Activated CD8-positive, alpha-beta T cell treated with anti-CD3 and anti-CD28 coated beads for 36 hours (primary cell): ENCODE measurements at regions not wholly inside any gene's neighbourhood (a gene's known extent, or its start where the extent isn't known, plus 50 kb on each side); places are given as distances from the start of the nearest gene placed in this dataset.

Experiments used
- ATAC-seq: fragments of 200-7000 bp; cut with Tn5 transposase; one replicate; pipeline ENCODE4 v1.10.0; 2021; ENCODE audit warnings: mild to moderate bottlenecking, moderate library complexity
- CTCF ChIA-PET: fragments of 350-600 bp; sonication (Branson Sonifier 250); formaldehyde crosslinking; loops from one replicate; lab custom pipeline; 2021; ENCODE audit warnings: antibody characterized with exemption; lab: Charles Lee
- POLR2A ChIA-PET: fragments of 350-600 bp; sonication (Branson Sonifier 250); formaldehyde crosslinking; loops from one replicate; lab custom pipeline; 2021; ENCODE audit warnings: antibody characterized with exemption; lab: Charles Lee
- DNase-seq: peaks from one replicate; pipeline ENCODE4 v3.0.0-alpha.2; 2020
- H3K27ac Mint-ChIP-seq: one replicate; pipeline ENCODE4 v1.8.0; 2021; ENCODE audit warnings: mild to moderate bottlenecking, mixed read lengths
- H3K27me3 Mint-ChIP-seq: one replicate; pipeline ENCODE4 v1.8.0; 2021; ENCODE audit warnings: mixed read lengths
- H3K36me3 Mint-ChIP-seq: one replicate; pipeline ENCODE4 v1.8.0; 2021; ENCODE audit warnings: low read depth, mixed read lengths
- H3K4me1 Mint-ChIP-seq: one replicate; pipeline ENCODE4 v1.8.0; 2021; ENCODE audit warnings: low read depth, mixed read lengths
- H3K4me3 Mint-ChIP-seq: one replicate; pipeline ENCODE4 v1.8.0; 2021; ENCODE audit warnings: mild to moderate bottlenecking, moderate library complexity, mixed read lengths
- H3K9me3 Mint-ChIP-seq: one replicate; pipeline ENCODE4 v1.8.0; 2021; ENCODE audit warnings: mixed read lengths
- intact Hi-C: fragments of 100-400 bp; cut with micrococcal nuclease; formaldehyde crosslinking; loops from one replicate; pipeline ENCODE4 v1.10.0; 2022
- TF ChIP-seq, protein P1 (sequence below): fragments of 200-600 bp; IDR thresholded peaks from one replicate; pipeline ENCODE4 v1.8.0; 2022; ENCODE audit warnings: antibody characterized with exemption, mild to moderate bottlenecking

DNA sequence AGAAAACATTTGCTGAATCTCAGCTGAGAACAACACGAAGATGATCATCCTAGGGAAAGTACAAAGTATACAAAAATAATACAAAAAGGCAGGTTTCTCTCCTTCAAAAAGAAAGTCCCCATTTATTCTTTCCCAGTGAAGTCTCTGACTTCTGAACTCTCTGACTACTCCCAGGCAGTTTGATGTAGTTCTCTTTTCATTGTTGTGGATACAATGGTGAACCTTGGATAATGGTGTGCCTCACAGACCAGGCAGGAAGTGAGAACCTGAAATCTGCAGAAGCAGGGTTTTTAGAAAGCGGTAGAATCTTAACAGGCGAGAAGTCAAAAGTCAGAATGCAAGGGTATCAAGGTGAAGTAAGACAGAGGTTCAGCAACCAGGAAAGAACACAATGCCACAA is 150.8 kb upstream of the NRP1 start:
- POLR2A ChIA-PET = no interaction called here

GRCh38 chr10:33484787-33485186 is 150.3 kb upstream of the NRP1 start:
- no peak for ATAC-seq
- Mint-ChIP-seq H3K27ac (no peak overlapping the region), H3K4me1 (peaks cover 5% of the 10 kb centered on the region), H3K4me3 (no peak overlapping the region), H3K27me3 (peaks cover 3% of the 10 kb centered on the region), H3K9me3 (no peaks in the 10 kb centered on the region), H3K36me3 (no peaks in the 10 kb centered on the region)
- POLR2A ChIA-PET = no interaction called here
- CTCF ChIA-PET = no interaction called here
- TF ChIP-seq, protein P1, sequence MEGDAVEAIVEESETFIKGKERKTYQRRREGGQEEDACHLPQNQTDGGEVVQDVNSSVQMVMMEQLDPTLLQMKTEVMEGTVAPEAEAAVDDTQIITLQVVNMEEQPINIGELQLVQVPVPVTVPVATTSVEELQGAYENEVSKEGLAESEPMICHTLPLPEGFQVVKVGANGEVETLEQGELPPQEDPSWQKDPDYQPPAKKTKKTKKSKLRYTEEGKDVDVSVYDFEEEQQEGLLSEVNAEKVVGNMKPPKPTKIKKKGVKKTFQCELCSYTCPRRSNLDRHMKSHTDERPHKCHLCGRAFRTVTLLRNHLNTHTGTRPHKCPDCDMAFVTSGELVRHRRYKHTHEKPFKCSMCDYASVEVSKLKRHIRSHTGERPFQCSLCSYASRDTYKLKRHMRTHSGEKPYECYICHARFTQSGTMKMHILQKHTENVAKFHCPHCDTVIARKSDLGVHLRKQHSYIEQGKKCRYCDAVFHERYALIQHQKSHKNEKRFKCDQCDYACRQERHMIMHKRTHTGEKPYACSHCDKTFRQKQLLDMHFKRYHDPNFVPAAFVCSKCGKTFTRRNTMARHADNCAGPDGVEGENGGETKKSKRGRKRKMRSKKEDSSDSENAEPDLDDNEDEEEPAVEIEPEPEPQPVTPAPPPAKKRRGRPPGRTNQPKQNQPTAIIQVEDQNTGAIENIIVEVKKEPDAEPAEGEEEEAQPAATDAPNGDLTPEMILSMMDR = no peak
- DNase-seq = no peak
- intact Hi-C loops = no loop called here

More for the DNA sequence above, 150.8 kb upstream of the NRP1 start:
- Mint-ChIP-seq H3K4me1 (peaks cover 5% of the 10 kb centered on the region), H3K36me3 (no peaks in the 10 kb centered on the region), H3K27ac (no peak overlapping the region), H3K9me3 (no peaks in the 10 kb centered on the region), H3K27me3 (peaks cover 3% of the 10 kb centered on the region), H3K4me3 (no peak overlapping the region)
- DNase-seq (no peak), ATAC-seq (no peak)
- TF ChIP-seq, protein P1 = no peak
- intact Hi-C loops = no loop called here
- CTCF ChIA-PET = interaction anchor here (1.1 kb wide), 1 partner anchor 1153 kb away, joined by 3 read pairs; no protein-coding TSS in a partner anchor

DNA sequence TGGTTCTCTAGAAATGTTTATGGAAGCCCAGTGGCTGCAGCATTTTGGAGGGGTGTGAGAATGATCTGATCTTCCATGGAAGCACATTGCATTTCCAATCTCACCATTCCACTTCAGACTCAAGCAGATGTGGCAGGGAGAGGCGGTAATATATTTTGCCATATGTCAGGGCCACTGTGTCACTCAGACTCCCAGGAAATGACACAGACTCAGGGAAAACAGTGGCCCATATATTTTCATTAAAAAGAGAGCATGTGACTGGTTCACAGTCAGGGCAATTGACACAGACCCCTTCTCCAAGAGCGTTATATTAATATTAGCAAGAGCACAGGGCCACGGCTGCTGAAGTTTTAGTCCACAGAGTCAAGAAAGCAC is 149.3 kb upstream of the NRP1 start:
- ATAC-seq (no peak), DNase-seq (no peak)
- H3K27ac Mint-ChIP-seq = no peak overlapping the region
- peaks cover 3% of the 10 kb centered on the region for H3K27me3 Mint-ChIP-seq
- no peaks in the 10 kb centered on the region for H3K9me3 Mint-ChIP-seq
- H3K4me3 Mint-ChIP-seq = no peak overlapping the region
- ChIA-PET POLR2A (no interaction called here), CTCF (no interaction called here)
- intact Hi-C loops = no loop called here
- no peaks in the 10 kb centered on the region for H3K36me3 Mint-ChIP-seq
- H3K4me1 Mint-ChIP-seq = peaks cover 5% of the 10 kb centered on the region
- TF ChIP-seq, protein P1 = no peak

DNA sequence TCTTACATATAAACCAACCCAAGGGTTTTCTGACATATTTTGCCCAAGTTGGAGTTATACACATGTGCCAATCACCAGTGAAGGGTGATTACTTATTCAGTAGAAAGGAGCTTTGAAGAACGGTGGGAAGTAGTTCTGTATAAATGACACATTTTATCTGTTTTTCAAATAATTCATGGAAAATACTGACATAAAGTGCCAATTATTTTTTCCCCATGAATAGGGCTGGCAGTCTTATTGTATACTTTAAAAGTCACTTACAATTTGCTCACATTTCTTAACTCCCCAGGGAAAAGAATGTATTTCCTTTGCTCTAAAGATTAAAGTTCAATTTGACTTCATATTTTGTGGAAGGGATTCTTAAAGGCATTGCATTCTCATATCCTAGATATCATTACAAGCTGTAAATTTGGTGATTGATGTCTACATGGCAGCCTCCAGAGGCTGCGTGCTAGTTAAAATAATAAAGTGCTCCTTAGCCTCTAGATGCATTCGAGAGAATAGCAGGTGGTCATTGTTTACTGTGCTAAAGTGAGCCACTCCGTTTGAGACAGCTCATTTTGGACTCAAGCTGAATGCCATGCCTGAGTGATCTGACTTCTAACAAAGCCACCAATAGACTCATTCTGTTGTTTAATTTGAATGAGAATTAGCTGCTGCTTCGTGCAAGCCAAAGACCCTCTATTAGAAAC is 148.8 kb upstream of the NRP1 start:
- H3K27me3 Mint-ChIP-seq = peaks cover 3% of the 10 kb centered on the region

DNA sequence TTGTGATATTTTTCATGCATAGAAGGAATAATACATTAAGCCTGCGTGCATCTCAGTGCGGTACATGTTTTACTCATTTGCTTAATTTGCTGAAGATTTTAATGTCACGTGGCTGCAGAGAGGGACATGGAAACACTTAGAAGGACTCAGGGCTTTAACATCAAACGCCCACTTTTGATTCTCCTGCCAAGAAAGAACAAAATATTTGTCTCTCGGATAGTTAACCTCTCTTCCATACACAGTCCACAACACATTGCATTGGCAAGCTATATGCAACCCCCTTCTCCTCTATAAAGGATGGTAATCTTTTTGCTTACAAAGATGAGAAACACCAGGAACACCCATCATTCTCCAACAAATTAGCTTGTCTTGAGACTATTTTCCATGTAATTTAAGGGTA is 148.0 kb upstream of the NRP1 start:
- H3K4me3 Mint-ChIP-seq = no peak overlapping the region
- no peak overlapping the region for H3K27ac Mint-ChIP-seq
- H3K9me3 Mint-ChIP-seq = no peaks in the 10 kb centered on the region
- ChIA-PET POLR2A (no interaction called here), CTCF (no interaction called here)
- H3K27me3 Mint-ChIP-seq = peaks cover 3% of the 10 kb centered on the region
- no peaks in the 10 kb centered on the region for H3K36me3 Mint-ChIP-seq
- TF ChIP-seq, protein P1 = no peak
- ATAC-seq (no peak), DNase-seq (no peak)
- intact Hi-C loops = no loop called here
- peaks cover 5% of the 10 kb centered on the region for H3K4me1 Mint-ChIP-seq

More for the DNA sequence above, 148.8 kb upstream of the NRP1 start:
- TF ChIP-seq, protein P1 = no peak
- H3K4me3 Mint-ChIP-seq = no peak overlapping the region
- ChIA-PET POLR2A (no interaction called here), CTCF (no interaction called here)
- ATAC-seq = no peak
- H3K9me3 Mint-ChIP-seq = no peaks in the 10 kb centered on the region
- no peaks in the 10 kb centered on the region for H3K36me3 Mint-ChIP-seq
- H3K27ac Mint-ChIP-seq = no peak overlapping the region
- DNase-seq = no peak
- intact Hi-C loops = no loop called here
- H3K4me1 Mint-ChIP-seq = peaks cover 5% of the 10 kb centered on the region
